ENCODE measurements at regions not wholly inside any gene's neighbourhood (a gene's known extent, or its start where the extent isn't known, plus 50 kb on each side); places are given as distances from the start of the nearest gene placed in this dataset.

- no peak for DNase-seq (ENCODE audit: low spot score)
These were observed 156.2 kb upstream of the CELF4 start for GRCh38 chr18:37721544-37722522.

- no peak for DNase-seq (ENCODE audit: low spot score)
These were observed 155.1 kb upstream of the CELF4 start for GRCh38 chr18:37720663-37721062.

- DNase-seq (ENCODE audit: low spot score): no peak
These were observed 152.1 kb upstream of the CELF4 start for GRCh38 chr18:37717656-37718055.

GRCh38 chr18:37717098-37717497, 151.5 kb upstream of the CELF4 start:
- DNase-seq (ENCODE audit: low spot score): no peak

GRCh38 chr18:37716106-37716735, 150.6 kb upstream of the CELF4 start:
- DNase-seq (ENCODE audit: low spot score): no peak

GRCh38 chr18:37714691-37715090, 149.1 kb upstream of the CELF4 start:
- no peak for DNase-seq (ENCODE audit: low spot score)

GRCh38 chr18:37712776-37713175, 147.2 kb upstream of the CELF4 start:
- DNase-seq (ENCODE audit: low spot score): no peak

- DNase-seq (ENCODE audit: low spot score): no peak
These were observed 146.3 kb upstream of the CELF4 start for GRCh38 chr18:37711766-37712505.

GRCh38 chr18:37710726-37711125, 145.1 kb upstream of the CELF4 start:
- DNase-seq (ENCODE audit: low spot score): no peak

GRCh38 chr18:37709740-37710139, 144.1 kb upstream of the CELF4 start:
- DNase-seq (ENCODE audit: low spot score): no peak

GRCh38 chr18:37705016-37705415, 139.4 kb upstream of the CELF4 start:
- no peak for DNase-seq (ENCODE audit: low spot score)

- DNase-seq (ENCODE audit: low spot score): no peak
These were observed 137.2 kb upstream of the CELF4 start for GRCh38 chr18:37702841-37703240.

GRCh38 chr18:37701967-37702366, 136.4 kb upstream of the CELF4 start:
- DNase-seq (ENCODE audit: low spot score): no peak

GRCh38 chr18:37698508-37699040, 133.0 kb upstream of the CELF4 start:
- DNase-seq (ENCODE audit: low spot score): no peak

- no peak for DNase-seq (ENCODE audit: low spot score)
These were observed 128.9 kb upstream of the CELF4 start for GRCh38 chr18:37694516-37694915.

GRCh38 chr18:37691162-37691561, 125.6 kb upstream of the CELF4 start:
- DNase-seq (ENCODE audit: low spot score): no peak

GRCh38 chr18:37689841-37690240, 124.2 kb upstream of the CELF4 start:
- DNase-seq (ENCODE audit: low spot score): no peak

GRCh38 chr18:37684590-37684989, 119.0 kb upstream of the CELF4 start:
- DNase-seq (ENCODE audit: low spot score): no peak

GRCh38 chr18:37684183-37684582, 118.6 kb upstream of the CELF4 start:
- DNase-seq (ENCODE audit: low spot score): no peak

GRCh38 chr18:37680911-37681310, 115.3 kb upstream of the CELF4 start:
- DNase-seq (ENCODE audit: low spot score): no peak

GRCh38 chr18:37676276-37676675, 110.7 kb upstream of the CELF4 start:
- DNase-seq (ENCODE audit: low spot score): no peak

- no peak for DNase-seq (ENCODE audit: low spot score)
These were observed 110.1 kb upstream of the CELF4 start for GRCh38 chr18:37675699-37676098.
